ENCODE measurements at regions not wholly inside any gene's neighbourhood (a gene's known extent, or its start where the extent isn't known, plus 50 kb on each side); places are given as distances from the start of the nearest gene placed in this dataset.

DNA sequence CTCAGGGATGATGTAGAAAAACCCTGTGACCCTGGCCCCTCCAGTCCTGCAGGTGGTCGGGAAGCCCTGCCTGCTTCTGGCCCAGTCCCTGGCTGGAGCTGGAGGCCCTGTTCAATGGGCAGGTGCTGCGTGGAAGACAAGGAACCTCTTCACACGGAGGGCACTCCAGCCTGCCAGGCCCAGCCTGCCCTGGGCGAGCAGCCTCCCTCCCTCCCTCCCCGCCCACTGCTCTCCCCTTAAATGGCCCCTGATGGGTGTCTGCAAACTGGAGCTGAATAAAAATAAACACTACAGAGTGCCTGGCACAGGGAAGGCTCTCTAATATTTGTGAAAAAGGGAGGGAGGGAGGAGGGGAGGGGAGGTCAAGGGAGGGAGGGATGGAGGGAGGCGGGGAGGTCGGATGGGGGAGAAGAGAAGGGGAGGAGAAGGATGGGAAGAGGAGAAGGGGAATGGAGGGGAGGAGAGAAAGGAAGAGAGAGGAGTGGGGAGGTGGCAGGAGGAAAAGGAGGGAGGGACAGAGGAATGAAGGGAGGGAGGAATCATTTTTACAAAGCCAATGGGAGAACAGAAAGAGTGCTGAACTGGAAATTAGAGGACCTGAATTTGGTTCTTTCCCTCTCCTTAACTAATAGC is 222.8 kb upstream of the TNRC6C start:
- Histone ChIP-seq H3K9me3 (ENCODE audit: control insufficient read depth, low read length) (no peaks in the 10 kb centered on the region), H3K9ac (ENCODE audit: low read length) (no peak overlapping the region), H3K4me1 (ENCODE audit: control insufficient read depth, insufficient read depth, low read length) (peaks cover 15% of the 10 kb centered on the region), H3K4me3 (ENCODE audit: low read length) (no peak overlapping the region), H3K27me3 (ENCODE audit: control insufficient read depth, insufficient read depth, low read length) (peaks cover 7% of the 10 kb centered on the region), H3K36me3 (ENCODE audit: control insufficient read depth, insufficient read depth, low read length) (no peaks in the 10 kb centered on the region)

DNA sequence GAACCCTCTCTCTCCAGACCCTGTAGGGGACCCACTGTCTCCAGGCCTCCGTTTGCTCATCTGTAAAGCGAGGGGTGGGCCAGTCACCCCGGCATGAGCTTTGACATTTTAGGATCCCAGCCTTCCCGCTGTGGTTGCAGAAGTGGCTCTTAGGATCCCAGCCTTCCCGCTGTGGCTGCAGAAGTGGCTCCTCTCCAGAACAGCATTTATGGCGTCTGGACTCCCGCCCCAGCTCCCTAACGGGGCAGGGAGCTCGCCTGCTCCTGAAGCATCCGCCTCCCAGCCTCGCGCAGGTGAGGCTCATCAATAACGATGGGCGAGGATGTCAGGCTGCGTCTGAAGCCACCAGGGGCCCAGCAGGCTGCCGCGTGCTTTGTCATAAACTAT is 222.3 kb upstream of the TNRC6C start:
- no peak overlapping the region for H3K9ac ChIP-seq (ENCODE audit: low read length)
- H3K4me3 ChIP-seq (ENCODE audit: low read length) = no peak overlapping the region

DNA sequence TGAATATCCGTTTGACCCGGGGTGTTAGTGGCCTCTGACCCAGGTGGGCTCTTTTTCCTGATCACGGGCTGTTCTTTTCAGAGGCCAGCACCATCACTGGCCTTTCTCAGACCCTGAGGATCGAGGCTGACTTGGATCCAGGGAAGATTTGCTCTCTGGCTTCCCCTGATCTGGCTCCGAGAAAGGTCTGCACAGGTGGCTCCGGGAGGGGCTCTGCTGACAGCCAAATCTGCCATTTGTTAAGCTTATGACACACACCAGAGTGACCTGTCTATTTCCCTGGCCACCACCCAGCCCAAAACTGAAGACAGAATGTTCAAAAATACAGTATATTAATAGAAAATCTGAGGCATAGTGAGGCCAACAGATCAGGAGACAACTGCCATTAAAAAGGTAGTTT is 221.8 kb upstream of the TNRC6C start:
- H3K4me1 ChIP-seq (ENCODE audit: control insufficient read depth, insufficient read depth, low read length) = peaks cover 15% of the 10 kb centered on the region

More for the DNA sequence above, 222.3 kb upstream of the TNRC6C start:
- no peaks in the 10 kb centered on the region for H3K9me3 ChIP-seq (ENCODE audit: control insufficient read depth, low read length)
- H3K27me3 ChIP-seq (ENCODE audit: control insufficient read depth, insufficient read depth, low read length) = peaks cover 7% of the 10 kb centered on the region
- no peaks in the 10 kb centered on the region for H3K36me3 ChIP-seq (ENCODE audit: control insufficient read depth, insufficient read depth, low read length)
- H3K4me1 ChIP-seq (ENCODE audit: control insufficient read depth, insufficient read depth, low read length) = peaks cover 15% of the 10 kb centered on the region

DNA sequence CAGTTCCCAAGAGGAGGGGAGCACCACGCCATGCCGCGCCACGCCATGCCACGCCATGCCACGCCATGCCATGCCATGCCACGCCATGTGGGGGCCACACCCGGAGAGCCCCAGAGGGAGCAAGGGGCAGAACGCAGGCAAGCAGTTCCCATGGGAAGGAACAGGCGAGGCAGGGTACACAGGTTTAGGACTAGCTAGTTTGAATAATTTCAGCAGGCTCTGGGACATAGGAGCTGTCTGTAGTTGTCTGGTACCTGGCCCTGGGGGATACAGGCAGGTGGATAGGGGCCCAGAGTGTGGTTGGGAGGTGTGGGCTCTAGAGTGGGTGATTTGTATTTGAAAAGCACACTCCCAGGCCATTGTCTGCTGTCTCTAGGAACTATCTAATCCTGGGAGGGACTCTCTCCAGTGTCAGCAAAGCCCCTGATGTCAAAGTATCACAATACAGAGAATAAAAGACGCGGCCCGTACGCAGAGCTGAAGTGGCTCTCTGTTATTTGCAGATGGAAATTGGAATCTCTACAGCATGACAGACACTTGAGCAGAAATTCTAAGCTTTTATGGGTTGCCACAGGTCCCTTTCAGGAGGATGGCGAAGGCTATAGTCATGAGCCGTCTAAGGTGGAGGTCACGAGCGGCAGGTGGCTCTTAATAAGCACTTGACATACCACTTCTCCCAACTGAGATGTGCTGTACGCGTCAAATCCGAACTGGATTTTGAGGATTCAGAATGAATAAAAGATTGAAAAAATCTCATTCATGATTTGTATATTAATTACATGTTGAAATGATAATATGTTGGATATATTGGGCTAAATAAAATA is 220.8 kb upstream of the TNRC6C start:
- Histone ChIP-seq H3K4me1 (ENCODE audit: control insufficient read depth, insufficient read depth, low read length) (peaks cover 15% of the 10 kb centered on the region), H3K9ac (ENCODE audit: low read length) (no peak overlapping the region), H3K36me3 (ENCODE audit: control insufficient read depth, insufficient read depth, low read length) (no peaks in the 10 kb centered on the region), H3K27me3 (ENCODE audit: control insufficient read depth, insufficient read depth, low read length) (peaks cover 7% of the 10 kb centered on the region), H3K4me3 (ENCODE audit: low read length) (no peak overlapping the region), H3K9me3 (ENCODE audit: control insufficient read depth, low read length) (no peaks in the 10 kb centered on the region)

More for the DNA sequence above, 221.8 kb upstream of the TNRC6C start:
- Histone ChIP-seq H3K4me3 (ENCODE audit: low read length) (no peak overlapping the region), H3K36me3 (ENCODE audit: control insufficient read depth, insufficient read depth, low read length) (no peaks in the 10 kb centered on the region), H3K9me3 (ENCODE audit: control insufficient read depth, low read length) (no peaks in the 10 kb centered on the region), H3K27me3 (ENCODE audit: control insufficient read depth, insufficient read depth, low read length) (peaks cover 7% of the 10 kb centered on the region), H3K9ac (ENCODE audit: low read length) (no peak overlapping the region)

DNA sequence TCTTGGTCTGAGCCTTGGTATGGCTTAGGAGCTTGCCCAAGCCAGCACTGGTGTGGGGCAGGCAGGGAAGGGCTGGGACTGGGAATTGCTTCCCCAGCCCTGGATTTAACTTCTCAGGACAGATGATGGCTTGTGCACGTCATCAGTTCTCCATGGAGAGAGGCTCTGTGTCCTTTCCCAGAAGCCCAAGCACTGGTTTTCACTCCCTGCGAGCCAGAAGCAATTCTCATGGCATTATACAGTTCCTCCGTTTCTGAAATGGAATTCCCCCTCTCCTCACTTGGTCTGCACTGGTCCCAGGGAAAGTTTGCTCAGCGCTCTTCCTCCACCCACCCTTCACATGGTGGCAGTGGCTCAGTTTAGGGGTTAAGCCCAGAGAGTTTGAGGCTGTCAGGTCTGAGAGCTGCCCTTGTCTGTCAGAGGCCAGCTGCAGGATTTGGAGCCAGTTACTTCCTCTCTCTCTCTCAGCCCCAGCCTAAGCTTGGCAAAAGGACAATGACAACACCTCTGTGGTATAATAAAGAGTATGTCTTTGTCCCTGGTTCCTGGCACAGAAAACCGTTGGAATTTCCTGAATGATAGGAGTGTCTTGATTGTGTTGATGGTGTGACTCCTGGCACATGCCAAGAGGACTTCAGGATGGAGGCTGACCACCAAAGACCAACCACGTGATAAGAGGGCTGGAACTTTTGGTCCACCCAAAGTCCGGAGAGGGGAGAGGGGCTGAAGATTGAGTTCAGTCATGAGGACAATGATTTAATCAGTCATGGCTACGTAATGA is 219.6 kb upstream of the TNRC6C start:
- H3K4me1 ChIP-seq (ENCODE audit: control insufficient read depth, insufficient read depth, low read length) = peaks cover 15% of the 10 kb centered on the region
- H3K9me3 ChIP-seq (ENCODE audit: control insufficient read depth, low read length) = no peaks in the 10 kb centered on the region
- no peak overlapping the region for H3K9ac ChIP-seq (ENCODE audit: low read length)
- H3K4me3 ChIP-seq (ENCODE audit: low read length) = no peak overlapping the region
- H3K36me3 ChIP-seq (ENCODE audit: control insufficient read depth, insufficient read depth, low read length) = no peaks in the 10 kb centered on the region
- H3K27me3 ChIP-seq (ENCODE audit: control insufficient read depth, insufficient read depth, low read length) = peaks cover 7% of the 10 kb centered on the region

DNA sequence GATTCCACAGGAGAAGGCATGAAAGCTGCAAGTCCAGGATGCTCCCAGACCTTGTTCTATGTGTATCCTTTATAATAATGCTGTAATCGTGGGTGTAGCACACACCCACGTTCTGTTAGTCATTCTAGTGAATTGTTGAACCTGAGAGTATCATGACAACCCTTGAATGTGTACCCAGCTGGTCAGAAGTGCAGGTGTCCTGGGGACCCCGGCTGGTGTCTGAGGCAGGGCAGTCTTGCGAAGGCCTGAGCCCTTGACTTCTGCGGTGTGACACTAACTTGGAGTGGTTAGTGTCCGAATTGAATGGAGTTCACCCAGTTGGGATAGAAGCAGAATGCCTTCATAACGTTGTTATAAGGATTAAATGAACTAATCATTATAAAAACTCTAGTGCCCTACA is 218.0 kb upstream of the TNRC6C start:
- Histone ChIP-seq H3K9me3 (ENCODE audit: control insufficient read depth, low read length) (no peaks in the 10 kb centered on the region), H3K36me3 (ENCODE audit: control insufficient read depth, insufficient read depth, low read length) (no peaks in the 10 kb centered on the region), H3K4me1 (ENCODE audit: control insufficient read depth, insufficient read depth, low read length) (peaks cover under 1% of the 10 kb centered on the region), H3K27me3 (ENCODE audit: control insufficient read depth, insufficient read depth, low read length) (no peaks in the 10 kb centered on the region), H3K9ac (ENCODE audit: low read length) (no peak overlapping the region), H3K4me3 (ENCODE audit: low read length) (no peak overlapping the region)

DNA sequence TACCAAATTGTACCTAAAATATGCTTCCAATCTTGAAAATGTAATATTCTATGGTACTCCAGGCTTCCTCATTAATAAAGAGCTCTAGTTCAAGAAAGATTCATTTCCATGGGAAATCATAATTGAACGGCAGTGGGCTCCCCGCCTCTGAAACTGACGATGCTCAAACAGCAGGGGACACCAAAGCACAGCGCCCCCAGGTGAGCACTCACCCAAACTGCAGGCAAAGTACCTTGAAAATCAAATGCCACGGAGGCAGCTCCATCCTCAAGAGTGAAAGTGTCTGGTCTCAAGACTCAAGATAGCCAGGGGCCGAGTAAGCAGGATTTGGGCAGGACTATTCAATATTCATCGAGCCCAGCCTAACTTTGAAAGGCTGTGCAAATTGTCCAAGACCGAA is 217.4 kb upstream of the TNRC6C start:
- Histone ChIP-seq H3K27me3 (ENCODE audit: control insufficient read depth, insufficient read depth, low read length) (no peaks in the 10 kb centered on the region), H3K4me3 (ENCODE audit: low read length) (no peak overlapping the region), H3K4me1 (ENCODE audit: control insufficient read depth, insufficient read depth, low read length) (no peaks in the 10 kb centered on the region), H3K9ac (ENCODE audit: low read length) (no peak overlapping the region), H3K36me3 (ENCODE audit: control insufficient read depth, insufficient read depth, low read length) (no peaks in the 10 kb centered on the region), H3K9me3 (ENCODE audit: control insufficient read depth, low read length) (no peaks in the 10 kb centered on the region)

DNA sequence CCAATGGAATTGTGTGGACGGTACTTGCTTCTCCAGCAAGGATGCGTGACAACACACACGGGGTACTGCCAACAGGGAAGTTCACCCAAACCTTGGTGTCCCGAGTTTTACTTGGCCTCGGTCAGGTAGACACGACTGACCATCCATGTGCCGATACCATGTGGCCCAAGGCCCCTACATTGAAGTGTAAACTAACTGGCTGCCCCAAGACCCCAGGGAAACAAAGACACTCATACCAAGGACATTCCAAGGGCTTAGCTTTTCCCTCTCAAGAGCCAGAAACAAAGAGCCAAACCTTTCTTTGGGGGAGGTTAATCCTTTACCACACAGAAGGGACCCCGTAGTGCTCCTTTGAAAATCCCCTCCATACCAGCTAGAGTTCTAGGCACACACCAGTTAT is 215.9 kb upstream of the TNRC6C start:
- Histone ChIP-seq H3K27me3 (ENCODE audit: control insufficient read depth, insufficient read depth, low read length) (no peaks in the 10 kb centered on the region), H3K9me3 (ENCODE audit: control insufficient read depth, low read length) (no peaks in the 10 kb centered on the region), H3K9ac (ENCODE audit: low read length) (no peak overlapping the region), H3K36me3 (ENCODE audit: control insufficient read depth, insufficient read depth, low read length) (no peaks in the 10 kb centered on the region), H3K4me1 (ENCODE audit: control insufficient read depth, insufficient read depth, low read length) (no peaks in the 10 kb centered on the region), H3K4me3 (ENCODE audit: low read length) (no peak overlapping the region)

DNA sequence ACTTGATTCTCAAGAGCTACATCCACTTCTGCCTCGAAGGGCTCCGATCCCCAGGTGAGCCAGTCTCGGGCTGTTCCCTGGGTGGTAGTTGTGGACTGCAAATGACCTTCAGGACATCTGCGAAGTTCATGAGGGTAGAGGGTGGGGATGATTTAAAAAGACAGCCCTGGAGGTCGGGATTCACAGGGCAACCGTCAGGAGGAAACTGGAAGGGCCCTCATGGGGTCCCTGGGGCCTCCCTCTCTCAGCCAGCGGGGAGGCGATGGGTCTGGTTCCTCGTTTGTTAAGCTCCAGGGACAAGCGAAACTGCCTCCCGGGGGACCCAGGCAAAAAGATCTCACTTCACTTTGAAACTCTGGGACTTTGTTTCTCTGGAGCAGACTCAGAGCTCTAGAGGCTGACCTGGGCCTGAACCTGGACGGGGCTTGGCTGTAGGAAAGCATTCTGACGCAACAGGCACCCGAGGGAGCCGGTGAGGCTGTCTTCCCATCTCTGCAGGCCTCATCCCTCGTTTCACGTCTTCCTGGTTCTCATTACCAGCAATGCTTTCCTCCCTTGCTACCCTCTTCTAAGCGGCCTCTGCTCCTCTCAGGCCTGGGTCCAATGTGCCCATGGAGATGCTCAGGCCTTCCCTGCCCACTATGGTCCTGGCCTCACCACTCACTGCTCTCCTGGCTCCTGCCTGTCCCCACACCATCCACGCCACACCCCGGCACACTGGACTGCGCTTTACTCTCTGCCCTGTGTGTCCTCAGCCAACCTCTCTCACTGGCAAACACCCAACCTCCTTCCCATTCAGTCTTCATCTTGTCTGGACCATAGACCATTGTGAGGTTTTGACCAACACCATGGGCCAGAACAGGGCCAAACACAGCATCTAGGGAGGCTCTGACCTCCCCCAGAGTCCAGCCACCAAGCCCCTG is 214.2 kb upstream of the TNRC6C start:
- no peaks in the 10 kb centered on the region for H3K27me3 ChIP-seq (ENCODE audit: control insufficient read depth, insufficient read depth, low read length)
- no peaks in the 10 kb centered on the region for H3K9me3 ChIP-seq (ENCODE audit: control insufficient read depth, low read length)
- no peak overlapping the region for H3K4me3 ChIP-seq (ENCODE audit: low read length)
- no peak overlapping the region for H3K9ac ChIP-seq (ENCODE audit: low read length)
- no peaks in the 10 kb centered on the region for H3K4me1 ChIP-seq (ENCODE audit: control insufficient read depth, insufficient read depth, low read length)
- no peaks in the 10 kb centered on the region for H3K36me3 ChIP-seq (ENCODE audit: control insufficient read depth, insufficient read depth, low read length)

GRCh38 chr17:77745702-77746101 is 212.8 kb upstream of the TNRC6C start:
- Histone ChIP-seq H3K4me3 (ENCODE audit: low read length) (no peak overlapping the region), H3K9me3 (ENCODE audit: control insufficient read depth, low read length) (no peaks in the 10 kb centered on the region), H3K27me3 (ENCODE audit: control insufficient read depth, insufficient read depth, low read length) (no peaks in the 10 kb centered on the region), H3K4me1 (ENCODE audit: control insufficient read depth, insufficient read depth, low read length) (no peaks in the 10 kb centered on the region), H3K9ac (ENCODE audit: low read length) (no peak overlapping the region), H3K36me3 (ENCODE audit: control insufficient read depth, insufficient read depth, low read length) (no peaks in the 10 kb centered on the region)

DNA sequence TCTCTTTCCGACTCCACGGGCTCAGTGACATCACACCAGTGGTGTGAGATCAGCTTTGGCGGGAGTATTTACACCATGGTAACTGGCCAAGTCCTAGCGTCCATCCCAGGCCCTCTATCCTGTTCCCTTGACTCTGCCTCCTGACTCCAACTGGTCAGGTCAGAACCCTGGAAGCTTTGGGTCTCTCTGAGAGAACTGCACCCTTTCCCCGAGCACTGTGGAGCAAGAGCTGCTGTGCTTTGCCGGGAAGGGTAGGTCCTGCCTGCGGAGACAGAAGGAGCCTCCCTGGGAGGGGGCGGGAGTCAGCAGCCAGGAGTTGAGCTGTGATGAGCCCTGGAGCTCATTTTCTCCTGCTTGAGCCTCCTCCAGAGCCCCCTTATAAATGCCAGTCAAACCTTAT is 212.1 kb upstream of the TNRC6C start:
- Histone ChIP-seq H3K4me1 (ENCODE audit: control insufficient read depth, insufficient read depth, low read length) (no peaks in the 10 kb centered on the region), H3K4me3 (ENCODE audit: low read length) (no peak overlapping the region), H3K36me3 (ENCODE audit: control insufficient read depth, insufficient read depth, low read length) (no peaks in the 10 kb centered on the region), H3K9ac (ENCODE audit: low read length) (no peak overlapping the region), H3K9me3 (ENCODE audit: control insufficient read depth, low read length) (no peaks in the 10 kb centered on the region), H3K27me3 (ENCODE audit: control insufficient read depth, insufficient read depth, low read length) (no peaks in the 10 kb centered on the region)
